H7 (cell line): ENCODE measurements at regions not wholly inside any gene's neighbourhood (a gene's known extent, or its start where the extent isn't known, plus 50 kb on each side); places are given as distances from the start of the nearest gene placed in this dataset.
"Not testable (repeated sequence)": the region's sequence is repeated elsewhere in the genome, so short reads cannot be mapped to it uniquely, and the experiment has no call there.

ENCODE experiments used
- DNase-seq: peaks from one replicate; pipeline ENCODE4 v3.0.0; 2012
- H3K27me3 ChIP-seq: 2 replicates; pipeline ENCODE4 v1.6.0; 2011; ENCODE audit warnings: mild to moderate bottlenecking, low read length; ENCODE audit not compliant: control insufficient read depth, insufficient read depth
- H3K36me3 ChIP-seq: replicated peaks from 2 replicates; pipeline ENCODE4 v1.5.1; 2011; ENCODE audit warnings: low read length; ENCODE audit not compliant: control insufficient read depth, insufficient read depth
- H3K4me3 ChIP-seq: 2 replicates; pipeline ENCODE4 v1.5.1; 2011; ENCODE audit warnings: low read depth, mild to moderate bottlenecking, control low read depth, low read length, moderate library complexity; ENCODE audit not compliant: insufficient read depth

DNA sequence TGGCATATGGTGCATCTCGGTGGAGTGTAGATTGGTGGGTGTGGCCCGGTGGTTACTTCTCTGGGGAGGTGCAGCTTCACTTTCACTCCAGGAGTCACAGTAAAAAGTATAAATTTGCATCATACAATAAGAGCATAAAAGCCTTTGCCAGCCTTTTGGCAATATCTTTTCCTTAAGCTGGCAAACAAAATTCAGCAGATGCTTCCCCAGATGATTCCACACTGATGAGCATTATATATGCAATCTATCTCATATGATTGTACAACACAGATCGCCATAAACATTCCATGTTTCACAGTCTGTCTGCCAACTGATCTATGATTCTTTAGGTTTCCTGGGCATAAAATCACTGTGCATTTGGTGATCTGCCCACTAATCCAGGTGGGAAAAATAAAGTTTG, 120.2 kb upstream of the ALCAM start:
- Histone ChIP-seq H3K36me3 (no peaks in the 10 kb centered on the region), H3K27me3 (no peaks in the 10 kb centered on the region), H3K4me3 (no peak overlapping the region)
- DNase-seq, result no peak

DNA sequence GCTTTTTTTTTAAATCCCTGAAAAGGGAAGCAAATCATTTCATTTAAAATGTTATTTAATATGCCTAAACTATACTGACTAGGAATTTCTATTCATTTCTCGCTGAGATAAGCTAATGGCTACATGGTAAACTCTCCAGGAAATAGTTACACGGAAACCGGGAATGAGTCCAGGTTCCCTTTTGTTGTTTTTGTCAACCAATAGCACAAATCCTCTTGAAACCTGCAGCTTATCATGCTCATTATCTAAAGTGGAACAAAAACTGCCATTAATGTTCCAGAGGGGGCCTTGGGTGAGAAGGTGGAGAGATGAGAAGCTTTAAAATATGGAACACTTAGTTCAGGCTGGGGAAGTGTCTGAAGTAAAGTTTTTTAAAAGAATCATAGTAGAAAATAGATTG, 113.5 kb upstream of the ALCAM start:
- Histone ChIP-seq H3K36me3 (no peaks in the 10 kb centered on the region), H3K27me3 (no peaks in the 10 kb centered on the region), H3K4me3 (no peak overlapping the region)
- DNase-seq, result no peak

- no peak for DNase-seq
- Histone ChIP-seq H3K4me3 (no peak overlapping the region), H3K36me3 (no peaks in the 10 kb centered on the region), H3K27me3 (no peaks in the 10 kb centered on the region)
Measured at GRCh38 chr3:105254154-105254553, 112.6 kb upstream of the ALCAM start.

- H3K27me3 ChIP-seq, result no peaks in the 10 kb centered on the region
- H3K36me3 ChIP-seq, result no peaks in the 10 kb centered on the region
- DNase-seq, result no peak
- no peak overlapping the region for H3K4me3 ChIP-seq
Measured at GRCh38 chr3:105255350-105255749, 111.4 kb upstream of the ALCAM start.

DNA sequence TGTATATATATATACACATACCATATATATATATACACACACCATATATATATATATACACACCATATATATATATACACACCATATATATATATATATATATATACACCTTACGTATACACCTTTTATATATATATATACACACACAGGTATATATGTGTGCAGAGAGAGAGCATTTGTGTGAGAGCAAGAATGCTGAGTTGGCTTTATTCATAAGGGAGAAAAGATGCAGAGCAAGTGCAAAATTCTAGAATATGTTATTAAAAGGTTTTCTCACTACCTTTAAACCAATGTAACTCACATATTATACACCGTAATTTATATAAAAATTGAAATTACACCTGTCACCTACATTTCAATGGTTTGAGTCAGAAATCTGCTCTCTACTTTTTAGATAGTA, 107.2 kb upstream of the ALCAM start:
- no peak overlapping the region for H3K4me3 ChIP-seq
- no peak for DNase-seq
- no peaks in the 10 kb centered on the region for H3K27me3 ChIP-seq

DNA sequence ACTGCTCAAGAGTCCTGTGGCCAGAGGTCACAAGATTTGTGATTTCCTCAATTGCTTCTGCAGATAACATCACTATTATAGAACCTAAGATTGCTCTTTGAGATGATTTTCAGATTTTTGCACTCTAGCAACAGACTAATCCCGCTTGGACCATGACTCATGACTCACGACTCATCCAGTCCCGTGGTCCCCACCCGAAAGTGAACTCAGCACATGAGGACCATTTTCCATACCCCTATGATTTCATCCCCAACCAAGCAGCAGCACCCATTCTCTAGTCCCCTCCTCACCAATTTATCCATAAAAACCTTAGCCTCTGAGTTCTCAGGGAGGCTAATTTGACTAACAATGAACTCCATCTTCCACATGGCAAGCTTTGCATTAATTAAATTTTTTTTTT, 106.3 kb upstream of the ALCAM start:
- no peak overlapping the region for H3K4me3 ChIP-seq
- no peaks in the 10 kb centered on the region for H3K36me3 ChIP-seq
- no peak for DNase-seq
- H3K27me3 ChIP-seq, result no peaks in the 10 kb centered on the region

More for the DNA sequence above, 107.2 kb upstream of the ALCAM start:
- H3K36me3 ChIP-seq, result no peaks in the 10 kb centered on the region

DNA sequence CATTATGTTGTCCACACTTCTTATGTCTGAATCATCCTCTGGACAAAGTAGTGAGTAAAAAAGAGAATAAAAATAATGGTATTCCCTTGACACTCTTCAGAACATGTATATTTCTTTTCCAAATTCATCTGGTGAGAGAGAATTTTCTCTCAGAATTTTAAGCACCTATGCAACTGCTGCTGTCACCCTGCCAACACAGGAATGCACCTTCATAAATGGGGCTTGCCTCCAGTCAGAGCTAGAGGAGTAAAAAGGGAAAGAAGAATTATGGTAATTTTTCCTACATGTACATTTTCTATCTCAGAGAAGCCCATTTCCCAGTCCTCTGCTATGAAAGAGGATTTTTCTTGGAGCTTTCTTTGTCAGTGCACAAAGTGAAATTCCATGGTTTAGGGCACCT, 92.2 kb upstream of the ALCAM start:
- no peak for DNase-seq
- H3K36me3 ChIP-seq, result no peaks in the 10 kb centered on the region
- no peak overlapping the region for H3K4me3 ChIP-seq
- no peaks in the 10 kb centered on the region for H3K27me3 ChIP-seq

GRCh38 chr3:105274958-105275357, 91.8 kb upstream of the ALCAM start:
- no peak overlapping the region for H3K4me3 ChIP-seq
- H3K36me3 ChIP-seq, result no peaks in the 10 kb centered on the region
- H3K27me3 ChIP-seq, result no peaks in the 10 kb centered on the region
- no peak for DNase-seq

DNA sequence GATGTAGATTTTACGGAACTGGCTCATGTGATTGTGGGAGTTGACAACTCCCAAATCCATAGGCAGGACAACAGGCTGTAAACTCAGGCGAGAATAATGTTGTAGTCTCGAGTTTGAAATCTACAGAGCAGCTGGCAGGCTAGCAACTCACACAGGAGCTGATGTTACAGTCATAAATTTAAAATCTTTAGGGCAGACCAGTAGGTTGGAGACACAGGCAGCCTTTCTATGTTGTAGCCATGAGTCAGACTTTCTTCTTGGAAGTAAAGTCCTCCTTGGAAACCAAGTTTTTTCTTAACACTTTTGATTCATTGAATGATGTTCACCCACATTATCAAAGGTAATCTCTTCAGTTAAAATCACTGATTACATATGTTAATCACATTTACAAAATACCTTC, 89.1 kb upstream of the ALCAM start:
- H3K27me3 ChIP-seq, result no peaks in the 10 kb centered on the region
- no peaks in the 10 kb centered on the region for H3K36me3 ChIP-seq
- DNase-seq, result no peak
- no peak overlapping the region for H3K4me3 ChIP-seq

DNA sequence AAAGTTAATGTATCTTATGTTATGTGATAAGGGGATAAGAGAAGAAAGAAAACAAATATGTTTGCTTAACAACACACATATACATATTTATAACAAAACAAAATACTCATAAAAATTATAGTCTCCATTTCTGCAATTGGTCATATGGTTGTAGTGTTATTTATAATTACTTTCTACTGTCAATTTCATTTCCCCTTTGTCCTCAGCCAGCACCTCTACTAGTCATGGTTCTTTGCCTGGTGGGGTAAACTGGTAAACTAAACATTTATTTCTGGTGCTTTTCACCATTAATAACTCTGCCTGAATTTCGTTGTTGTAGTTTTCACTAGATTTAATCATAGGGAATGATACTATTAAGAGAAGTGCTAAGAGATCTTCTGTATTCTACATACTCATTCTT, 88.0 kb upstream of the ALCAM start:
- no peaks in the 10 kb centered on the region for H3K27me3 ChIP-seq
- H3K4me3 ChIP-seq, result no peak overlapping the region
- H3K36me3 ChIP-seq, result no peaks in the 10 kb centered on the region
- no peak for DNase-seq

DNA sequence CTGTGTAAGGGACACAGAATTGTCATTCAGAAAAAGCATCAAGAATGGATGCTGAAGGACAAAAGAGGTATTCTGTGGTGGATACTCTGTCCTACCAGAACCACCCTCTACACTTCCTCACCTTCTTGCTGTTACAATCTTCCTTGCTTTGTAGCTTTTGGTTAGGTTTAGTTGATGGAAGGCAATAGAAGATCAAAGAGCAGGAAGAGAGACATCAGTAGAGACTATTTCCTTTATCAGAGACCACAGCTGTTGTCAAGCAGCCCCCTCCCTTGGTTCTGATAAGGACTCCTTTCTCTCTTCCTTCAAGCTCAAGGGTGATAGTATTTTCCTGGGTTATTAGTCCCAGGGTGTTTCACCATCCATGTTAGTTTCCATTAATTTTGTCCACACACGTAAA, 84.7 kb upstream of the ALCAM start:
- H3K36me3 ChIP-seq, result no peaks in the 10 kb centered on the region
- H3K4me3 ChIP-seq, result no peak overlapping the region
- H3K27me3 ChIP-seq, result no peaks in the 10 kb centered on the region
- no peak for DNase-seq

GRCh38 chr3:105284876-105285275, 81.8 kb upstream of the ALCAM start:
- Histone ChIP-seq H3K27me3 (no peaks in the 10 kb centered on the region), H3K36me3 (no peaks in the 10 kb centered on the region), H3K4me3 (no peak overlapping the region)
- DNase-seq, result no peak

GRCh38 chr3:105285653-105286241, 81.0 kb upstream of the ALCAM start:
- H3K36me3 ChIP-seq, result no peaks in the 10 kb centered on the region
- no peak overlapping the region for H3K4me3 ChIP-seq
- H3K27me3 ChIP-seq, result no peaks in the 10 kb centered on the region
- DNase-seq, result no peak

- no peak for DNase-seq
- Histone ChIP-seq H3K27me3 (no peaks in the 10 kb centered on the region), H3K36me3 (no peaks in the 10 kb centered on the region), H3K4me3 (no peak overlapping the region)
Measured at GRCh38 chr3:105293441-105293840, 73.3 kb upstream of the ALCAM start.

GRCh38 chr3:105296182-105296822, 70.4 kb upstream of the ALCAM start:
- not testable (repeated sequence) for DNase-seq, H3K4me3 ChIP-seq, H3K36me3 ChIP-seq

GRCh38 chr3:105304487-105304886, 62.2 kb upstream of the ALCAM start:
- Histone ChIP-seq H3K36me3 (no peaks in the 10 kb centered on the region), H3K27me3 (no peaks in the 10 kb centered on the region), H3K4me3 (no peak overlapping the region)
- DNase-seq, result no peak

More at GRCh38 chr3:105296182-105296822, 70.4 kb upstream of the ALCAM start:
- H3K27me3 ChIP-seq, result not testable (repeated sequence)
